HG03159 (cell line): ENCODE measurements at regions not wholly inside any gene's neighbourhood (a gene's known extent, or its start where the extent isn't known, plus 50 kb on each side); places are given as distances from the start of the nearest gene placed in this dataset.

Experiments used
- ATAC-seq: cut with Tn5 transposase; IDR thresholded peaks from one replicate; pipeline ENCODE4 v1.9.1; 2021; ENCODE audit warnings: mild to moderate bottlenecking, moderate library complexity; ENCODE audit not compliant: unreplicated experiment

DNA sequence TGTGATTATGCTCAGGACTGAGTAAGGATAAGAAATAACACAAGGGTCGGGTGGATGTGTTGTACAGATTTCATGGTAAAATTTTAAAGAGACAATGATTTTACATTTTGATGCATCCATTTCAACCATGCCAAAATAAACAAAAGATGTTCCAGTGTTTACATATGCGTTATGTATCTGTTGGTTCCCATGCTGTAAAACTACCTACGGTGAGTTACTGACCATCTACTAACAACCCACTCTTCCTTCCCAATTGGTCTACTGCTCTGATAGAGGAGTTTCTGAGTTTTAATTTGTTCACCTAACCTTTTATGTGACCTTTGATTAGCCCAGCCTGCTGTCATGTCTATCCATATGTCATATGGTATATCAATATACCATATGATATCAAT is 1697.1 kb downstream of the MAT2B start:
- no peak for ATAC-seq

DNA sequence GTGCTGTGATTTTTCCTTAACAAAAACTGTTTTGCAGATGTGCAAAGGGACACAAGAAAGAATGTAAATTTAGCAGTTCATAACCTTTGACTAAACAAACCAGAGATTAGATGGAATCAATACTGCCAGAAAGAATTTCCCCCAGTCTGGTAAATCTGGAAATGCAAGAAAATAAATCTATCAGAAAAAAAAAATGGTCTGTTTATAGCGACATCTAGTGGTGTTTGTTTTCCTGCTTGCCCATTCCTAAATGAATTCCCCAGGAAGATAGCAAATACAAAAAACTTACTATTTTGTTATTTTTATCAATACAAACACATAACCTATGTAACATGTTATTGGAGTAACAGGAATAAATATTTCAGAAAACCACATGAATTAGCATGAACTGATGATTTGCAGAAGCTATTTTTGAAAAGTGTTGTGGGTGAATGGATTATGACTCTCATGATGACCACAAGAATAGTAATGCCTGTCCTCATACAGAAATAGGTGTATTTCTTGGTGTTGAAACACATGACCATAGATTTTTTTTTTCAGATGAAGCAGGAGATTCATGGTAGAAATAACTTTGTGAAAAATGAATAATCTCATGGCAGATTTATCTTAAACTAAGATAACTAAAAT is 1703.8 kb downstream of the MAT2B start:
- ATAC-seq, result no peak

DNA sequence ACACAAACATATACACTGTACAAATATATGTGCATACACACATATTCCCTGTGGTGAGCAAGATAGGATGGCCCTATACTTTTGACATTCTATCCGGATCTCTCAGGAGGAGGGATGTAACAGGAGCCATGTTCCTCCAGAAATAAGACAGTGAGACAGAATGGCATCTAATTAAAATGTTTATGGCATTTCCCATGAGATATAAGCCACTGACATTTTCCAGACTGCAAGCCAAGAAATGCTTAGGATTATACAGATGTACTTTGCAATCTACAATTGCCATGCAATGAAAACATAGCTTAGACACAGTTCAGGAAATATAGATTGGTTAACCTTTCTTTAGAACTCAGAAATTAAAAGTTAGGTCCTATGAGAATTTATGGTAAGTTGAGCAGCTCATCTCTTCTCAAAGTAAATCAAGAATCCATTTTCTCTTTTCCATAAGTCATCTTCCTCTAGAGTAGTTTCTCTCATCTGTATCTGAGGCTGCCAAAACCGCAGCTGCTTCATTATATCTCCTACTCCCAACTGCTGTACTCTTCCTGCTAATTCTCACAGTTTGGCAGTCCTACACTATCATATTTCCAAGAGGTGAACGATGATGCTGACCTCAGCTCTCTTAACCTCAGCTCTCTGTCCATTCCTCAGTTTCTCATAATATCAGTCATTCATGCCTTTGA is 1719.1 kb downstream of the MAT2B start:
- ATAC-seq, result no peak

DNA sequence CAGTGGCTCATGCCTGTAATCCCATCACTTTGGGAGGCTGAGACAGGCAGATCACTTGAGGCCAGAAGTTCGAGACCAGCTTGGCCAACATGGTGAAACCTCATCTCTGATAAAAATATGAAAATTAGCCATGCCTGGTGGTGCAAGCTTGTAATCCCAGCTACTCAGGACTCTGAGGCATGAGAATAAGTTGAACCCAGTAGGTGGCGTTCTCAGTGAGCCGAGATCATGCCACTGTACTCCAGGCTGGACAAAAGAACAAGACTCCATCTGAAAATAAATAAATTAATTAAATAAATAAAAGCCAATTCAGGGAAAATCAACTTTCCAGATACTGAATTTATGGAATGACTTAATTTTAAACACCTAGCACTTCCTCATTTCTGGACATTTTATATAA is 1722.1 kb downstream of the MAT2B start:
- ATAC-seq, result no peak

DNA sequence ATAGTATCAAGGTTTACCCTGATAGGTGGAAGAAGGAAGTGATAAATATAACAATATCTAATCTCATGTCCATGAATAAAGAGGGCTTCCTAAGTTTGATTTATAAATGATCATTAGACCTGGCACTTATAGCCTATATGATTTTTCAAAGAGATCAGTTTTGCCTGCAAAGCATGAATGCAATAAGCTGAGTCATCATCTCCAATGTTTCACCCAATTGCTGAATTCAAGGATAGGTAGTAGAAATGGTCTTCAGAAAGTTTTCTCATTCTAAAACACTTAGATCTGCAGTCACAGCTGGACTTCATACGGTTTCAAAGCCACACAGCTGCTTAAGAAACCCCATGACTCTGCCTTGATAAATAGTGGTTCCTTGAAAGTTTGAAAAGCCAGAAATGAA is 1722.8 kb downstream of the MAT2B start:
- ATAC-seq, result no peak

DNA sequence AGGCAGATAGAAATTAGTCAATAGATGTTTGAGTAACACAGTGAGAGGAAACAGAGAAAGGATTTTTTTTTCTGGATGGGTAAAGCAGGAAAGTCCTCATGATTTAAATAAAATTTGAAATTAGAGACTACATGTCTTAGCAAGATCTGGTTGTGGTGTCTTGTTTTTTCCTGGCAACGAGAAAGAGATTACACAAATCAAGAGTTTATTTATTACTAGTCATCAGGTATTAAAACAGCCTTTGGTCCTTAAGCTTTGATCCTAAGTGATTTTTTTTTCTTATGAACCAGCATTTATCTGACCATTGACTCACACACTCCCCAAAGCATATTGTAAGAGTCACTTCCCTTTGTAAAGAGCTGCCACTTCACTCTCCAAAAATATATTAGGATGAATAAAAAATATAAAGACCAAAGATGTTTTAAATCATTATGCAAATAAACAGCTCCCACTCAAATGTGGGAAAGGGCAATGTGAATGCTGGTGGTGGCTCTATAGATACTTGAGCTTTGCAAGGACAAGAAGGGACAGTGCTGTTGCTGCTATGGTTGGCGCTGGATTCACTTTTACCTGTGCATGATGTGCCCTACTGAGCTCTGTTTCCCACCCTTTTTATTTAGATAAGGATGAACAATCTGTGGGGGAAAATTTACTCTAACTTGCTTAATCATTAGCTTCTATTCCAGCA is 1726.5 kb downstream of the MAT2B start:
- no peak for ATAC-seq

DNA sequence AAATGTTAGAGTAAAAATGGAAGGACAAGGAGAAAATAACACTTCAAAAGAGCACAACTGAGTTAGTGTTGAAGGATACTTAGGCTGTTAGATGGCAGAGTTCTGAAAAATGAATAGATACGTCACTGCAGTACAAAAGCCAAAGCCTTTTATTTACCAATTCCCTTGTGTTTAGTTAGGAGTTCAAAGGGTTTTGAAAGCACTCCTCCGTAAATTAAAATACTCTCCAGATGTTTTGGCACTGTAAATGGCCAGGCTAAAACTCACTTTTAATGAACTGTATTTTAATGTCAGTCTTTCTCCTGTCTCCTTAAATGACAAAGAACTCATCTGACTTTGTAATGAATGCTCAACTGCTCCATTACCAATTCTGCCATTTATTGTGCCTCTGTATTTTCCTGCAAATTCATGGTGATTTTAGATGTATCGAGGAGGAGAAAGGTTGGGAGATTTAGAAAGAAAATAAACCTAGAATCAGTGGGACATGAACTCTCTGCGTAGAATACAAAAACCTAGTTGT is 1727.2 kb downstream of the MAT2B start:
- no peak for ATAC-seq

DNA sequence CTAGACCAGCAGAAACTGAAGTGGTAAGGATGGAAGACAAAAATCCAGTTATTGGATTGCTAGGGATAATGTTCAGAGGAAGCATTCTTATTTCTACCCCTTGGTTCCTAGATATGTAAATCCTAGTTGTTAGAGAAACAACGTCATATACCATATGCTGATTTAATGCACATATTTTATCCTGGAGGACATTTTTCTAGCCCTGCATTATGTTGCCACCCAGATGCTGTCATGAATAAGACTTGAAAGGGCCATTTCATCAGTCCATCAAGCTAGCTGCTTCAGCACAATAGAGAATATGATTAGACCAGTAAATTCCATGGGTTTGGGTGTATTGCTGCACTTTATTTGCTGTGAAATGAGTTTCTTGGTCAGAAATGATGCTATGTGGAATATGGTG is 1736.4 kb downstream of the MAT2B start:
- ATAC-seq, result no peak

DNA sequence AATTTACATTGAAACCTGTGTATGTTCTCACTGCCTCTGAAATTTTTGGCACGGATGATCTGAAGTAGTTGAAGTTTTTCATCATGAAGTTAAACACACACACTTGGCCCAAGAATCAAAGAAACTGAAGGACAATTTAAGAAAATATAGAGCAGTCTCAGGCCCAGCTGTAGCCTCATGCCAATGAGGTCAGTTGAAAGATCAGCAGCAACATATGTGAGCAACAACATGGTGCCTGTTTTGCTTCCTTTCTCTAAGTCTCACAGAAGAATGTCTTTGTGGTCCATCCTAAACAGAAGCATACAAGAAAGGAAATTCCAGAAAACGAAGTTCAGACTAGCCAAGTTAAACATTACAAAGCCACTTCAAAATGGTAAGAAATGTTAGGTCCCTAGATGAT is 1737.2 kb downstream of the MAT2B start:
- no peak for ATAC-seq

DNA sequence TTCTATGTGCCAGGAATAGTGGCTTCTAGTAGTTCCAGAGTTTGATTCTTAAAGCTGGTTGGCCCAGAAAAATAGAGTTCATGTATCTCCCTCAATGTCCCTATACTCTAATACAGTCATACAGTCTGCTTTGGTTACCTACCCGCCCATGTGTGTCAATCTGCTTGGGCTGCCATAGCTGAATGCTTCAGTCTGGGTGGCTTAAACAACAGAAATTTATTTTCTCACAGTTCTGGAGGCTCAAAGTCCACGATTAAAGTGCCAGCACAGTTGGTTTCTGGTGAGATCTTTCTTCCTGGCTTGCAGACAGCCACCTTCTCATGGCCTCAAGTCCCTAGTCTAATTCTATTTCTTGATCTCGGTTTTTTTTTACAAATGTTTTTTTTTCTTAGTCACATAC is 1739.0 kb downstream of the MAT2B start:
- no peak for ATAC-seq

DNA sequence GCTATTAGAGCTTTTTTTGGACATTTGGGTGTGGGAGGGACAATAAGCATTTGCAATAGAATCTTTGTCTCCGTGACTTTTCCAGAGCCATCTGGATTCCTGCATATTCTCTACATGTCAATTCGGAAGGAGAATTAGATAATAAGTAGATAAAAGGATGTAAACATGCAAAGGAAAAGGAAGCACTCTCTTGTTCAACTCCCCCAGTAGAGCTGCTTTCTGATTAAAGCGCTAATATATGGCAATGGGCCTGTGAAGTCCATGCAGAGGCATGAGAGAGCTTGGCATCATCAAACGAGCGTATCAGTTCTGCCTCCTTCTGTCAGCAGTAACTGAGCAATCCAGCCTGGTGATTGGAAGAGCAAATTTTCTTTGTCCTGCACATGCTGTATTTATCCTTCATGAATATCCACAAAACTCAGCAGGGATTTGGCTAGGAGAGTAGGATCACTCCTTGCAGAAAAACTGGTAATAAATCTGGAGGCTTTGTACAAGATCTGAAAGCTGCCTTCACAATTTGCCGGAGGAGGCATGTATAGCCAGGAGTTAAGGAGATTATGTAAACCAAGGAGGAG is 1752.9 kb downstream of the MAT2B start:
- ATAC-seq, result no peak

DNA sequence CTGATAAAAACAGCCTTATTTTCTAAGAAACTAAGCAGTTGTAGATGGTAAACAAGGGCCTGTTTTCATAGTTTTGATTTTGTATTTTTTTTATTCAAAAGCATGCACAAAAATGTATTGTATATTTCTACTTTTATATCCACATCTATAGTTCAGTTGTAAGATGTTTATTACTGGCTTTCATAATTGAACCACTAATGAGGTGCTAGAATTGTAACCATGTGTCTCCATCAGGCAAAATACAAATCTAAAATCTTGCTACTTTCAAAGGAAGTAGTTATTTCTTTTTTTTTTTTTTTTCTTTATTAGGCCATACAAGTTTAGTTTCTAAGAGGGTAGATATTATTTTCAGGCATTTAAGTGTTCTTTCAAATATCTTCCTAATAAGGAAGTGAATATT is 1755.0 kb downstream of the MAT2B start:
- ATAC-seq, result no peak

DNA sequence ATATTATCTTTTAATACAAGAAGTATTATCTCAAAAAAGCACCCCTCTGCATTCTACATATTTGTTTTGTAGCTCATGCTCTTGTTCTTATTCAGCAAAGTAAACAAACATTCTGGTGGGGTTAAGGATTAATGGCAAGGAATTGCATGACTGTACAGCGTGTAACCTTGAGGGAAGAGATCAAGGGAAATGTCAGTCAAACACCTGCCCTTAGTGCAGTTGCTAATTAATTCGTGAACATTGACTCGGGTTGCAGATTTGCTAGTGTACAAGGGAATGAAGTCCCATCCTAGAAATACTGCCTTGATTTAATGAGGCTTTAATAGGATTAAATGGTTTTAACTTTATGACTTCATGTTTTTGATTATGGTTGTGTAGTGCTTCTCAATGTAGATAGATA is 1758.1 kb downstream of the MAT2B start:
- ATAC-seq, result no peak

DNA sequence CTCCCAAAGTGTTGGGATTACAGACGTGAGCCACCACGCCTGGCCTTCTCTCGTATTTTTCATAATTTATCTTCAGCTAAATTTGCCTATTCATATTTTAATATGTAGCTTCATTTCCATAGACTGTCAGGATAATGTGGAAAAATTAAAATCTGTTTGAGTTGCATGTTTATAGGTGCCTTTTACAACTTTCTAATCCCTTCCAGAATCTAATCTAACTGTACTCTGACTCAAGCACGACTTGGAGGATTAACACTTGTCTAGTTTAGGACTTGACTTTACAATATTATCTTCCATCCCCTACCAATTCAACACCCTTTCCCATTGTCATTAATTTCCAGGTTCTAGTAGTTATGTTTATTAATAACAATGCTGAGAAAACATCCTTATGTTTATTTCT is 1761.5 kb downstream of the MAT2B start:
- ATAC-seq, result no peak

DNA sequence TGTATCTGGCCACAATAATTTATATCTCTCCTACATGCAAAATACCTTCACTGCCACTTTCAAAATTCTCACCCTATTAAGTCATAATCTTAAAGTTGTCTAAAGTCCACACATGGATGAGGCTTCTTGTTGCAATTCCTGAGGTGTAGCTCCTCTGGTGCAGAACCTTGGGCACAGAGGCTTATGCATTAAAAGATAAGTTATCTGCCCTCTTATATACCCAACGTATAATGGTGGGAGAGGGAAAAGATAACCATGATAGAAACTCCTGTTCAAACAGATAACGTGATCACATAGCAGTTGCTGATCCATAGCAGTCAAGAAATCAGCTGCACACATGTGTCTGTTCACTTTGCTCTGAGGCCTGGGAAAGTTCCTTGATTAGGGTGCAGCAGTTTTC is 1767.0 kb downstream of the MAT2B start:
- ATAC-seq, result no peak

DNA sequence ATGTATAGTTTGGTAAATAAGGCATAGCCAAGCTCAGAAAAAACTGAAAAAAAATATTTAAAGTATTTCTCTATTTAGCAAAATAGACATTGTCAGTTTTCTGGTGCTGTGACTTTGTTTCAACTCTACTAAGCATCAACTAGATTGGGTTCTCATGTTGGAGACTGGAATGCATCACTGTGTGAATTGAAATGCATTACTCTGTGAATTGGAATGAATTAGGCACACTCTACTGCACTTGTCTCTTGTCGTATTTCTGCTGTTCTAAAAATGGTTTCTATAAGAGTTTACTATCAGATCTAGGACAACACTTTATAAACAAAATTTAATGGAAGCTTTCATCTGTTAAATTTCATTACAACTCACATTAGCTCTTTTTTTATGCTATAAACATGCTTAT is 1772.2 kb downstream of the MAT2B start:
- no peak for ATAC-seq

DNA sequence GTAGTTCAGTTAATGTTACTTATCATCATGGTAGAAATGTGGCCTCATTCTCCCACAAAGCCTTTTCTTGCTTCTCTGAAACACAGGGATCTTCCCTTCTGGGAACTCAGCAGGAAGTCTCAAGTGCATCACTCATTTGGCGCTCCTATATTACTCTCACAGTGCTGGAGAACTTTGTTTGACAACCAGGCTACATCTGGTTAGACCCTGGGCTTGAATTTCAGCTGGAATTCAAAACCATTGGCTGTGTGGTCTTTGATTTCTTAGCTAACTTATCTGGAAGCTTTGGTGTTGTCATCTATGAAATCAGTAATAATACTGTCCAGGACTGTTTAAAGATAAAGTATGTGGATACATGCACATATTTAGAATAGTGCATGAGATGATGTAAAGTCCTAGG is 1777.1 kb downstream of the MAT2B start:
- ATAC-seq, result no peak

DNA sequence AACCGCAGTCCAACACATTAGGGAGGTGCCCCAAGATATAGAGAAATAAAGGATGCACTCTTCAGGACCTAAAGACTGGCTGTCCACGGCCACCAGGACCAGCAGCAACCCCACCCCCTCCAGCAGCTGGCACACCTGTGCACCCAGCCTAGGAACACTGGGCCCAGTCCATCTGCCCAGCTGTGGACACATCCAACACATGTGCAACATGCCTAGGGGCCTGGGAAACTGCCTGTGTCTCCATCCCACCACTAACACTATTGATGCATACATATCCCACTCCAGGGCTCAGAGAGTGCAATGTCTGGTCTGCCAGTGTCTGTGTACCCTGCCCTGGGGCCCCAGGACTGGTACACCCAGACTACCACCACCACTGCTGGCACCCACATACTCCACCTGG is 1781.3 kb downstream of the MAT2B start:
- ATAC-seq, result no peak

DNA sequence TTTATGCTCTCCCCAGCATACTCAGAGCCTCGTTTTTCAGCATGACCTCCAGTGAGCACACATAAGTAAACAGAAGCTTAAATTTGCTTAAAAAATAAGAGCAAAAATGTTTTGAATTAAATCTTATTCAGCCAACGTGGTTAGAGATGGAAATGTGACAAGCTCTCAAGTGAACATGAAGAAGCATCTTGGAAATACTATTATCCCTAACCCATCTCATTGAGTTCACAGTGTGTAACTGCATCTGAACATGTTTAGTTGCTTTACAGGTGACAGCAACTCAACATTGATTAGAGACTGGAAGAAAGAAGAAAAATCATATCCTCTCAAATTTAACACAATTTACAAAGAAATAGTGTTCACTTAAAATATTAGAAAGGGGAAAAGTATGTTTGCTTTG is 1785.1 kb downstream of the MAT2B start:
- no peak for ATAC-seq

DNA sequence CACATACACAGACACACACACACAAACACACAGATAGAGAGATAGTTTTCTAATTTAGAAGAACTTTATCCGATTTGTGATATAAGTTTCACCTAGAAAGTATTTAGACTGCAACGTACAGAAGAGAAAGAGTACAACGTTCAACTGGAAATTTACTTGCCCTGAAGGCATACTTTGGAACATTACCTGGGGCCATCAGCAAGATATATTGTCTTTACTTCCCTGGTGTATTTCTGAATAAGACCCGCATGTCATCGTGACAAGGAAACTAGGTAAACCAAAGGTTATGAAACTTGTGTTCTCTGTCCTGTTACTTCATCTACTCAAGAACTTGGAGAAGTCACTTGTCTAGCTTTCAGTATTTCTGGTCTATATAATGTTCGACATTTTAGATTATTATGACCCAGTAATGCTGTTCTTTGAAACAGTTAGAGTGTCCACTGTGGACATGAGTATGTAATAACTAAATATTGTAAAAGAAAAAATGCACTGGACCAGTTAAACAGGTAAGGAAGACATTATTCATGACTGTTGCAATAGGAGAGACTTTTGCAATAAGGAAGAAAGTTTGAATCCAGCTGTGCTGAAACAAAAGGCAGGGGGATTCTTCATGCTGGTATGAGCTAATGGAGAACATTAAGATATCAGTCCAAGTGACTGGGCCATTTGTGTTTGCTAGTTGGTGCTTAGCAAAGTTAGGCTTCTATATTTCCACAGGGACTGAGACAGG is 1791.1 kb downstream of the MAT2B start:
- ATAC-seq, result no peak

DNA sequence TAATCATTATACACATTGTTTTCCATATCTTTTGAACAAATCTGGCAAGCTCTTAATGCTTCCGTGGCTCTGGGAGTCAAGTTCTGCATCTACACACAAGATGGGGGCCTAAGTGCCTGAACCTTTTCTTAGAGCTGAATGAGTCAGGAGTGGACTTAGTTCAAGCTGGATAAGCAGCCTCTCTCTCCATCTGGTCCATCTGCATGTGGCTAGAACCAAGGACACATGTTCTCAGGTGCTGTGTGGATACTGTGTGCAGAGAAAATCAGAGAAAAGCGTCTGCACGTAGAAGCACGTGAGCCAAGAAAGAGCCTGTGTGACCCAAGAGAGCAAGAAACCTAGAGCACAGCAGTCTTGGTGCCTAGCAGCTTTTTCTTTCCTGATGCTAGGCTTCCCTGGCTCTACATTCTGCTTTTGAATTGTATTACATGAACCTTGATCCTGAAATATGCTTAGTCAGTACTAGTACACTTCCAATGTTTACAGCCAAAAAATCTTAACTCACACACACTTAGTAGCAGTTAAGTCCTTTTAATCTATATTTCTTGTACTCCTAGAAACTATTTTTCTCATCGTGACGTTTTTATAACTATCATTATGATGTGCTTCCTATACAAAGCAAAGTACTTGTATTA is 1798.9 kb downstream of the MAT2B start:
- no peak for ATAC-seq
